AG09319 (cell line): ENCODE measurements at regions not wholly inside any gene's neighbourhood (a gene's known extent, or its start where the extent isn't known, plus 50 kb on each side); places are given as distances from the start of the nearest gene placed in this dataset.

Source experiments
- DNase-seq: peaks from one replicate; pipeline ENCODE4 v3.0.0-alpha.2; 2010; ENCODE audit warnings: low read depth; ENCODE audit errors: extremely low read depth
- TF ChIP-seq, protein P1 (sequence below): IDR thresholded peaks from 2 replicates; pipeline ENCODE4 v1.5.1; 2011; ENCODE audit warnings: low read depth, mild to moderate bottlenecking, inconsistent platforms, low read length, moderate library complexity

DNA sequence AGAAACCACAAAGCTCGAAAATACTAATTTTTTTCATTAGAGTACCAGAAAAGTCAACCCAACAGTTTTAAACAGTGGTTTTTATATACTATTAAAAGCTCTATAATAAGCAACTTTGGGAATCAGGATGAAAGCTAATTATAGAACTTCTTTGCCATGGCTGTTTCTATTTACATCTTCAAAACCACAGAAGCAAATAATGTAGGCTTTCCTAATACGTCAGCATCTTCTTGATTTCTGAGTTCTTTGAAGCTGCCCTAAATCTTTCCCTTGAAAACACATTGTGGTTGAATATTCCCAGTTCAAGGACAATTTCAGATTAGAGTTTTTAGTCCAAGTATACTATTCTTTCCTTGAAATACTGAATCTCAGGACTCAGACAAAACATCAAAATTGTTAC is 460.2 kb upstream of the FAT1 start:
- DNase-seq = no peak
- TF ChIP-seq, protein P1, sequence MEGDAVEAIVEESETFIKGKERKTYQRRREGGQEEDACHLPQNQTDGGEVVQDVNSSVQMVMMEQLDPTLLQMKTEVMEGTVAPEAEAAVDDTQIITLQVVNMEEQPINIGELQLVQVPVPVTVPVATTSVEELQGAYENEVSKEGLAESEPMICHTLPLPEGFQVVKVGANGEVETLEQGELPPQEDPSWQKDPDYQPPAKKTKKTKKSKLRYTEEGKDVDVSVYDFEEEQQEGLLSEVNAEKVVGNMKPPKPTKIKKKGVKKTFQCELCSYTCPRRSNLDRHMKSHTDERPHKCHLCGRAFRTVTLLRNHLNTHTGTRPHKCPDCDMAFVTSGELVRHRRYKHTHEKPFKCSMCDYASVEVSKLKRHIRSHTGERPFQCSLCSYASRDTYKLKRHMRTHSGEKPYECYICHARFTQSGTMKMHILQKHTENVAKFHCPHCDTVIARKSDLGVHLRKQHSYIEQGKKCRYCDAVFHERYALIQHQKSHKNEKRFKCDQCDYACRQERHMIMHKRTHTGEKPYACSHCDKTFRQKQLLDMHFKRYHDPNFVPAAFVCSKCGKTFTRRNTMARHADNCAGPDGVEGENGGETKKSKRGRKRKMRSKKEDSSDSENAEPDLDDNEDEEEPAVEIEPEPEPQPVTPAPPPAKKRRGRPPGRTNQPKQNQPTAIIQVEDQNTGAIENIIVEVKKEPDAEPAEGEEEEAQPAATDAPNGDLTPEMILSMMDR = no peak

DNA sequence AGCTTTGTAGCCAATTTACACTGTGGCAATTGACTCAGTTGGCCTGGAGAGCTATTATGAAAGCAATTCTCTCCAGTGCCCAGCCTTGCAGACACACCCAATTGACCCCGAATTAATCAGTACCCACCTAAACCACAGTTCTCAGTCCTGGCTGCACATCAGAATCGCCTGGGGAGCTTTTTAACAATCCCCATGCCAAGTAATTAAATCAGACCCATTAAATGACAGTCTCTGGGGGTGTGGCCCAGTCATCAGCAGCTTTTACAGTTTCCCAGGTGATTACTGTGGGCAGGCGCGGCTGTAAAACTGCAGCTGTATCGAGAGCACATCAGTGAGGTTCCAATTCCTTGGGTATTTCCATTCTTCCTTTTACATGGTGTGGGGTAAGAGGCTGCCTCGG is 460.9 kb upstream of the FAT1 start:
- DNase-seq = no peak
- TF ChIP-seq, protein P1 = no peak

DNA sequence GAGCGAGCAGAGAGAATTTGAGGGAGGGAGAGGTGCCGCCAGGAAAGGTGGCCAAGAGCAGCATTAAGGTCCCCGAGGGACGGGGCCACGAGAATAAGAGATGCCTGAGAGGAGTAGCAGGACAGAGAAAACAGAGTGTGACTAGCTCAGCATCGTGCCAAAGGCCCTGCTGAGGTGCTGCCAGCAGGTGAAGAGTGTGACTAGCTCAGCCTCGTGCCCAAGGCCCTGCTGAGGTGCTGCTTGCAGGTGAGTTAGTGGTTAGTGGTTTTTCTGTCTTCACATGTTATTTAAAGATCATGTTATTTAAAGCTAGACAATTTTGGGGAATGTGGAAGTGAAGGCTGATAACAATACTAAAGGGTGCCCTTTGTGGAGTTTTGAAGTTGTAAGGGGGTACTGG is 464.5 kb upstream of the FAT1 start:
- no peak for DNase-seq
- TF ChIP-seq, protein P1 = no peak

DNA sequence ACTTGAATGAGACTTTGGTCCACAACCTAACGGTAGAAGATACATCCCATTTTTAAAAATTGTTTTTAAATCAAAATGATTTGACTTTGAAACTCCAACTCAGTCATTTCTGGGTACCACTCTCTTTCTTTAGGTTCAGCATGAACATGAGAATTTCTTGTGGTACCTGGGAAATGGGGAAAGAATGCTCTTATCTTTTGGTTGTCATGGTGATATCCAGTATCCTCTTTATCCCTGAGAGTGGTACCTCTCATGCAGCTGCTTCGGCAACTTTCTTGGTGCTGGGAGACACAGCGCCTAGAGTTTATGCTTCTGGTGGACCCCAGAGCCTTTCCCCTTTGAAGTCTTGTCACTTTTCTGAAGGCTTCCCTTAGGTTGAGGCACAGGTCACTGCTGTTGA is 465.1 kb upstream of the FAT1 start:
- no peak for DNase-seq
- TF ChIP-seq, protein P1 = no peak

DNA sequence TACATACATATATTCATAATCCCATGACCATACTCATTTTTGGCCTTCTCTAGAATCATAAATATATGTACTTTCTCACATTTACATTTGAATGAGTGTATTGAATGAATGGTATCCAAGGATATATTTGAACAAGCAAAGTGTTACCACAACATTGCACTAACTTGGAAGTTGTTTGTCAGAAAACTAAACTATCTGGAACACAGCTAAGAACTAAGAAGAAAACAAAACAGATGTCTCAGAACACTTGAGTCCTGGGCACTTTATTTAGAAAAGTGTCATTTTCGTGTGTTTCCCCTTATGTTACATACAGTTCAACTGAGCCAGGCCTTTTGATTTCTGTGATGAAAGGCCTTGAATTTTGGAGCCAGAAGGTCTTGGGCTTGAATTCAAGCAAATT is 466.7 kb upstream of the FAT1 start:
- no peak for DNase-seq
- TF ChIP-seq, protein P1 = no peak

DNA sequence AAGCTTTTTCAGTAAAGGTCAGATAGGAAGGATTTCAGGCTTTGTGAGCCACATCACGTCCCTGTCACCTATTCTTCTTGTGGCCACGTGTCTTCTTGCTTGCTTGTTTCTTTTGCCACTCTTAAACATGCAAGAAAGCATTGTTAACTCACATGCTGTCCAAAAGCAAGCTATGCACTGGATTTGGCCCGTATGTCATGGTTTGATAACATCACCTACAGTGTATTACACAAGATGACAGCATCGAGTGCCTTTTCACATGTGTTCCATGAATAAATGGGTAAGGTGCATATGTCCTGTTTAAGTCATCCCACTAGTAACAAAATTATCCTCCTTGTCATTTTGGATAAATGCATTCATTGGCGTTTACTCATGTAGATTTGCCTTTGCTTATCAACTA is 468.0 kb upstream of the FAT1 start:
- TF ChIP-seq, protein P1 = no peak
- DNase-seq = no peak

DNA sequence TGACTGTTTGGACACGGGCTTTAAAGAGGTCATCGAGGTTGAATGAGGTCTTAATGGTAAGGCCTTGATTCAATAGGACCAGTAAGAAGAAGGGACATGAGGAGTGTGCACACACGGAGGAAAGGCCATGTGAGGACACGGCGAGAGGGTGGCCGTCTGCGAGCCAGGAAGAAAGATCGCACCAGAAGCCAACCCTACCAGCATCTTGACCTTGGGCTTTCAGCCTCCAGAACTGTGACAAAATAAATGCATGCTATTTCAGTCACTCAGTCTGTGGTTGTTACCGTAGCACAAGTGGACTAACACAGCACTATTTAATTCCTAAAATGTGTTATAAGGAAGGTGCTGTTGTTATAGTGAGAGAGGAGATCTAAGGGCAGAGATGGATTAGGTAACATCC is 468.6 kb upstream of the FAT1 start:
- DNase-seq = no peak
- TF ChIP-seq, protein P1 = no peak
